H1 (cell line): ENCODE measurements at regions not wholly inside any gene's neighbourhood (a gene's known extent, or its start where the extent isn't known, plus 50 kb on each side); places are given as distances from the start of the nearest gene placed in this dataset.

Source experiments
- MAX ChIP-seq: IDR thresholded peaks from 2 replicates; pipeline ENCODE4 v1.6.1; 2012; ENCODE audit warnings: inconsistent platforms
- USF2 ChIP-seq: IDR thresholded peaks from 2 replicates; pipeline ENCODE4 v1.6.1; 2011; ENCODE audit warnings: low read length, improper control_type of control experiment

DNA sequence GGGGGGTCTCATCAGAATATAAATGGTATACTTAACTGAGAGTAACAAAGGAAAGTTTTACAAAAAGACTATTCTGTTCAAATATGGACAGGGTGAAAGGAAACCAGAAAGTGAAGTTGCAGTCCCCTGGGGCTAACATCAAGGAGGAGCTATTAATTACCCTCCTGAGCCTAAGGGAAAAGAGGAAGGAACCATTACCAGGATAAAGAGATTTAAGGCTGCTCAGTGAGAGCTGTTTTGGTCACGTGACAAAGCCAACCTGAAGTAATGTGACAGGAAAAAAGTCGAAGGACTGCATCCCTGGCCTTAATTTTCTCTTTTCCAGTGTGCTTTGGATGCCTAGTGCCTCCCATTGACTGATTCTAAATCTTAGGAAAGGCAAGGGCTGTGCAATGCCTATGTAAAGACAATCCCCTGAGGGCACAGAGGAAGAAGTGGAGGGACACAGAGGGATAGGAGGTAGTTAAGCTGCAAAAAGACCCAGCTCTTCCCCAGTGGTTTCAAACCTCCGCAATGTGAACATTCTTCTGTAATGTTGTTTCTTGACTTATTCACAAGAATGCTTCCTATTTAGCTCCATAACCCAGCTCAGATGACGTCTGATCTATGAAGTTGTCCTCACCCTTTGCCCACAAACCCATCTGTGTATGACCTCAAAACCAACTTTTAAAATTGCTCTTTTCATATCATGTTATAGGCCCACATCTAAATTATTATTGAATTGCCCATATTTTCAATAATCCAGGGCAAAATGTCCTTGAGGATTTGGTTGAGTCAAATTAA is 187.7 kb upstream of the DCN start (continued):
- peak; percentile 86 for TF ChIP-seq USF2
- TF ChIP-seq MAX: peak; percentile 59; the same call in 1 of the 2 replicates
